ENCODE measurements at regions not wholly inside any gene's neighbourhood (a gene's known extent, or its start where the extent isn't known, plus 50 kb on each side); places are given as distances from the start of the nearest gene placed in this dataset.

DNA sequence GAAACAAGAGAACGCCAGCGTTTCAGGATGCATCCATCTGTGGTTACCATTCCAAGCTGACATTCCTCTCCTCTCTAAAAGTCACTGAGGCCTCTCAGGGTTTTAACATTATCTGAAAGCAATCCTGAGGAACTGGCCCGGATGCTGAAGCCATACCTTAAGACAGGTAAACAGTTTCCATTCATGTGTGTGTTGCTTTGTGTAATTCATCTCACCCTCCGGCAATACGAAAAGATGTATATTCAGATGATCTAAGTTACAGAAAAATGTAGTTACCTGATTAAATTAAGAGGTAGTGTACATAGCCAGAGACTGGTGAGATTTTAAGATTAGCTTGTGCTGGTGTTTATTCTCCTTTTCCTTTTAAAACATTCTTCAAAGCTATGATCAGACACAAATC is 68.4 kb upstream of the BACH2 start:
- TF ChIP-seq EZH2phosphoT487 (IDR thresholded peaks at IDR 0.05; ENCODE audit: borderline replicate concordance) = no peak
- TF ChIP-seq CTCF (conservative IDR thresholded peaks at IDR 0.05; ENCODE audit: low read length) = no peak
